ENCODE measurements at regions not wholly inside any gene's neighbourhood (a gene's known extent, or its start where the extent isn't known, plus 50 kb on each side); places are given as distances from the start of the nearest gene placed in this dataset.

GRCh38 chr7:12771378-12771877 is 84.0 kb downstream of the ARL4A start:
- DNase-seq (ENCODE audit: low spot score), result no peak
- POLR2A ChIA-PET (ENCODE audit: low non-redundant PET), result no interaction called here

DNA sequence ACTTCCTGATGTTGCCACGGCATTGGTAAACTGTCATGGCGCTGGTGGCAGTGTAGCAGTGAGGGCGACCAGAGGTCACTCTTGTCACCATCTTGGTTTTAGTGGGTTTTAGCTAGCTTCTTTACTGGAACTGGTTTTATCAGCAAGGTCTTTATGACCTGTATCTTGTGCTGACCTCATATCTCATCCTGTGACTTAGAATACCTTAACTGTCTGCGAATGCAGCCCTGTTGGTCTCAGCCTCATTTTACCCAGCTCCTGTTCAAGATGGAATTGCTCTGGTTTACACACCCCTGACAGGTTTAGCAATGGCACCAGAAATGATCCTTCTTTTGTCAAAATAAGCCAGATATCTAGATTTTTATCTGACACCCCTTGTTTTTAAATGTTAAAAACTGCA is 85.3 kb downstream of the ARL4A start:
- no peak for DNase-seq (ENCODE audit: low spot score)
- ChIA-PET CTCF (no interaction called here), POLR2A (ENCODE audit: low non-redundant PET) (no interaction called here)
- H3K27ac ChIP-seq, result no peak overlapping the region
- no peak for TF ChIP-seq CTCF (conservative IDR thresholded peaks at IDR 0.05; ENCODE audit: low read depth)

More at GRCh38 chr7:12771378-12771877, 84.0 kb downstream of the ARL4A start:
- H3K27ac ChIP-seq, result no peak overlapping the region
- TF ChIP-seq CTCF (conservative IDR thresholded peaks at IDR 0.05; ENCODE audit: low read depth), result no peak
- CTCF ChIA-PET, result interaction anchor here (0.6 to 0.8 kb wide), 2 partner anchors 16 to 491 kb away, joined by 3 to 5 read pairs; no protein-coding TSS in a partner anchor

GRCh38 chr7:12777257-12777656 is 89.8 kb downstream of the ARL4A start:
- TF ChIP-seq CTCF (conservative IDR thresholded peaks at IDR 0.05; ENCODE audit: low read depth), result no peak
- DNase-seq (ENCODE audit: low spot score), result no peak
- no peak overlapping the region for H3K27ac ChIP-seq
- ChIA-PET CTCF (no interaction called here), POLR2A (ENCODE audit: low non-redundant PET) (no interaction called here)

DNA sequence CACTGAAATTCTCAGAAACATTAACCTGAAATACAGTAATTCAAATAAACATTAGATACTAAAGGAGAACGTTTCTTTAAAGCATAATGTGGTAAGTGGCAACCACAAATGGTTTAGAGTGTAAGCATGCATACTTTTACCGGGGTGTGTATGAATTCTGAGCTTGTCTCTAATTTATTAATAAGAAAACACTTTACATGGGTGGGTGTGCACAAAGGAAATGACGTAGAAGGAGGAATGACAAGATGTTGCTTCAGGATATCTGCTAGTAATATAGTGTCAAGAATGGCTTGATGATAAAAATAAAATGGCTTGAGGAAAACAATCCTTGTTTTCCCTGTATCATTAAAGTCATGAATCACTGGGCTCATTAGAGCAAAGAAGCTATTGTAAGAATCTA is 92.5 kb downstream of the ARL4A start:
- CTCF ChIA-PET, result no interaction called here
- POLR2A ChIA-PET (ENCODE audit: low non-redundant PET), result no interaction called here
- TF ChIP-seq CTCF (conservative IDR thresholded peaks at IDR 0.05; ENCODE audit: low read depth), result no peak
- DNase-seq (ENCODE audit: low spot score), result no peak
- no peak overlapping the region for H3K27ac ChIP-seq

GRCh38 chr7:12783421-12784095 is 96.1 kb downstream of the ARL4A start:
- ChIA-PET POLR2A (ENCODE audit: low non-redundant PET) (no interaction called here), CTCF (interaction anchor here (0.7 kb wide), 2 partner anchors 88 to 1121 kb away, joined by 3 read pairs; no protein-coding TSS in a partner anchor)

GRCh38 chr7:12785473-12785872 is 98.0 kb downstream of the ARL4A start:
- DNase-seq (ENCODE audit: low spot score), result no peak
- TF ChIP-seq CTCF (conservative IDR thresholded peaks at IDR 0.05; ENCODE audit: low read depth), result no peak
- ChIA-PET POLR2A (ENCODE audit: low non-redundant PET) (no interaction called here), CTCF (interaction anchor here (0.6 kb wide), 1 partner anchor 958 kb away, joined by 5 read pairs; no protein-coding TSS in a partner anchor)
- H3K27ac ChIP-seq, result no peak overlapping the region

More at GRCh38 chr7:12783421-12784095, 96.1 kb downstream of the ARL4A start:
- H3K27ac ChIP-seq, result no peak overlapping the region
- no peak for TF ChIP-seq CTCF (conservative IDR thresholded peaks at IDR 0.05; ENCODE audit: low read depth)
- no peak for DNase-seq (ENCODE audit: low spot score)

Measured in RWPE1 (cell line).